ENCODE measurements at regions not wholly inside any gene's neighbourhood (a gene's known extent, or its start where the extent isn't known, plus 50 kb on each side); places are given as distances from the start of the nearest gene placed in this dataset.
"Not testable (repeated sequence)": the region's sequence is repeated elsewhere in the genome, so short reads cannot be mapped to it uniquely, and the experiment has no call there.

DNA sequence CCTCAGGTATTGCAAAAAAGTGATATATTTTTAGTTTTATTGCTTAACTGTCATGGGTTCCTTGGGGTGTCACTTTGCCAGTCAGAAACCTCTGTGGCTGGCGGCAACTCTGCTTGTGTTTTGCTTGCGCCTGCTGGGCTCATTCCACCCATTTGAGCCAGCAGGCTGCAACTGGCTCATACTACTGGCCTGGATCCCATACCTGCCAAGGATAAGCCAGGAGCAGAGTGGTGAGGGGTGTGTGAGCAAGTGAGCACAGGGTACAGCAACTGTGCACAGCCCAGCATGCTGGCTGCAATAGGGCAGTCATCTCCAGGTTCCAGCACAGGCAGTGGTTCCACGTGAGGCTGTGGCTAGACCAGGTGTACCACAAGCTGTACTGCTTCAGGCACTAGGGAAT is 687.5 kb downstream of the NYAP2 start:
- Mint-ChIP-seq H3K4me3 (no peak overlapping the region), H3K27ac (no peak overlapping the region), H3K36me3 (ENCODE audit: low read depth) (no peaks in the 10 kb centered on the region), H3K9me3 (no peaks in the 10 kb centered on the region), H3K4me1 (no peaks in the 10 kb centered on the region), H3K27me3 (no peaks in the 10 kb centered on the region)
- ChIA-PET POLR2A (no interaction called here), CTCF (no interaction called here)
- no peak for DNase-seq

GRCh38 chr2:226086190-226086589 is 686.7 kb downstream of the NYAP2 start:
- ChIA-PET POLR2A (no interaction called here), CTCF (no interaction called here)
- no peaks in the 10 kb centered on the region for H3K9me3 Mint-ChIP-seq
- no peak overlapping the region for H3K27ac Mint-ChIP-seq
- H3K27me3 Mint-ChIP-seq = no peaks in the 10 kb centered on the region
- no peaks in the 10 kb centered on the region for H3K4me1 Mint-ChIP-seq
- H3K36me3 Mint-ChIP-seq (ENCODE audit: low read depth) = no peaks in the 10 kb centered on the region
- DNase-seq = no peak
- H3K4me3 Mint-ChIP-seq = no peak overlapping the region

GRCh38 chr2:226085425-226085824 is 685.9 kb downstream of the NYAP2 start:
- DNase-seq; H3K4me1 Mint-ChIP-seq; POLR2A ChIA-PET; CTCF ChIA-PET; H3K27ac Mint-ChIP-seq; H3K4me3 Mint-ChIP-seq; H3K36me3 Mint-ChIP-seq (ENCODE audit: low read depth); H3K27me3 Mint-ChIP-seq; H3K9me3 Mint-ChIP-seq: not testable (repeated sequence)

GRCh38 chr2:226080334-226080733 is 680.8 kb downstream of the NYAP2 start:
- ChIA-PET CTCF (no interaction called here), POLR2A (no interaction called here)
- Mint-ChIP-seq H3K4me1 (no peaks in the 10 kb centered on the region), H3K4me3 (no peak overlapping the region), H3K36me3 (ENCODE audit: low read depth) (no peaks in the 10 kb centered on the region), H3K27ac (no peak overlapping the region), H3K9me3 (no peaks in the 10 kb centered on the region), H3K27me3 (no peaks in the 10 kb centered on the region)
- no peak for DNase-seq

DNA sequence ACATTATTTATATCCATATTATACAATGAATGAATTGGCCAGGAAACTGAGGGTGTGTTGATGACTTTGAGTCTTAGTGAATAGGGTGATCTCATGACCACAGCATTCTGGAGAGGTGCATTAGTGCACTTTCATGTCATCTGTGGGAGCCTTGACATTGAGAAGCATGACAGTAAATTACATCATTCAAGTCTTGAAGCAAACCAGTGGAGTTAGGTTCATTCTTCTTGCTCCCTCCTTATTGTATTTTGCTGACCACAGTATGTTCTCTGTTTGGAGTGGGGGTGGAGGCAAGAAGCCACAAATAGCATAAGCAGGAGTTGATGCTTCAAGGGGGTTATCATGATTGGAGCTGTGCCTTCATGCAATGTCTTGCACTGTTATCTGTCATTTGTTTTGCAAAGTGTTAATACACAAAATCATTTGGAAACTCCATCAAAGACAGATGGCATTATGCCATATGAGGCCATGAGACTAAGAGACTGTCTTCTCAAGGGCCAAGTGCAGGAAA is 680.2 kb downstream of the NYAP2 start:
- no peaks in the 10 kb centered on the region for H3K4me1 Mint-ChIP-seq
- no peaks in the 10 kb centered on the region for H3K36me3 Mint-ChIP-seq (ENCODE audit: low read depth)
- H3K4me3 Mint-ChIP-seq = no peak overlapping the region
- POLR2A ChIA-PET = no interaction called here
- DNase-seq = no peak
- H3K27me3 Mint-ChIP-seq = no peaks in the 10 kb centered on the region
- CTCF ChIA-PET = no interaction called here
- H3K9me3 Mint-ChIP-seq = no peaks in the 10 kb centered on the region
- no peak overlapping the region for H3K27ac Mint-ChIP-seq

- POLR2A ChIA-PET = no interaction called here
- H3K27me3 Mint-ChIP-seq = no peaks in the 10 kb centered on the region
Measured at GRCh38 chr2:226079196-226079595, 679.7 kb downstream of the NYAP2 start.

DNA sequence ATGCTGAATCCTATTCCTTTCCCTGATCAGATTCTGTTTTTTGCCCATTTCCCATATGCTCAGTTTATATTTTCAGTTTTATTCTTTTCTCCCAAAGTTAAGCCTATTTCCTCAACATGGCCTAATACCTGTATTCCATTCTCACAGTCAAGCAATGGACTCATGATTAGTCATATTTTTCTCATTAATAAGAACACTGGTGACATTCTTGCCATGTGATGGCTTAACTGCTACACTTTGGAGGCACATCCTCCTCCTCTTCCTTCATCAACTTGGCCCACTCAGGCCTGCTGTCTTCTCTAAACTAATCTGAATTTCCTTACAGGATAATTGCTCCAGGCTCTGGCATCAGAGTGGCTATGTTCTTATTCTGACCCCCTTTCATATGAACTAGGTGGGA is 679.2 kb downstream of the NYAP2 start:
- Mint-ChIP-seq H3K9me3 (no peaks in the 10 kb centered on the region), H3K36me3 (ENCODE audit: low read depth) (no peaks in the 10 kb centered on the region), H3K4me1 (no peaks in the 10 kb centered on the region), H3K4me3 (no peak overlapping the region), H3K27ac (no peak overlapping the region), H3K27me3 (no peaks in the 10 kb centered on the region)
- ChIA-PET CTCF (no interaction called here), POLR2A (no interaction called here)
- no peak for DNase-seq

More at GRCh38 chr2:226079196-226079595, 679.7 kb downstream of the NYAP2 start:
- Mint-ChIP-seq H3K4me3 (no peak overlapping the region), H3K27ac (no peak overlapping the region), H3K9me3 (no peaks in the 10 kb centered on the region), H3K36me3 (ENCODE audit: low read depth) (no peaks in the 10 kb centered on the region), H3K4me1 (no peaks in the 10 kb centered on the region)
- CTCF ChIA-PET = no interaction called here
- no peak for DNase-seq

DNA sequence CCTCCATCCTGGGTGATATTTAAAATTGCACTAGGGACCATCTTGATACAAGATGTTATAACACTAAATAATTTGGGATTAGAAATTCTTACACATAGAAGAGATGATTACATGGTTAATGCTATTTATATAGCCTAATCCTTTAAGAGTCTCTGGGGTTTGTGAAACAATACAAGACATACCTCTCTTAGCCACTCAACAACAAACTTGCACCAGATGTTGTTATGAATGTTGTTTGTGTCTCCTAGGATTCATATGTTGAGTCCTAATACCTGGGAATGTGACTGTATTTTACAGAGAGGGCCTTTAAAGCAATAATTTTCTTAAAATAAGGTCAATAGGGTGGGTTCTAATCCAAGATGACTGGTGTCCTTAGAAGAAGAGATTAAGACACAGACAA is 678.3 kb downstream of the NYAP2 start:
- CTCF ChIA-PET = no interaction called here
- Mint-ChIP-seq H3K4me3 (no peak overlapping the region), H3K27ac (no peak overlapping the region), H3K4me1 (no peaks in the 10 kb centered on the region), H3K27me3 (no peaks in the 10 kb centered on the region), H3K9me3 (no peaks in the 10 kb centered on the region), H3K36me3 (ENCODE audit: low read depth) (no peaks in the 10 kb centered on the region)
- DNase-seq = no peak
- POLR2A ChIA-PET = no interaction called here

GRCh38 chr2:226077031-226077430 is 677.5 kb downstream of the NYAP2 start:
- Mint-ChIP-seq H3K27me3 (no peaks in the 10 kb centered on the region), H3K9me3 (no peaks in the 10 kb centered on the region), H3K36me3 (ENCODE audit: low read depth) (no peaks in the 10 kb centered on the region), H3K4me1 (no peaks in the 10 kb centered on the region), H3K4me3 (no peak overlapping the region), H3K27ac (no peak overlapping the region)
- CTCF ChIA-PET = no interaction called here
- no peak for DNase-seq
- POLR2A ChIA-PET = no interaction called here

DNA sequence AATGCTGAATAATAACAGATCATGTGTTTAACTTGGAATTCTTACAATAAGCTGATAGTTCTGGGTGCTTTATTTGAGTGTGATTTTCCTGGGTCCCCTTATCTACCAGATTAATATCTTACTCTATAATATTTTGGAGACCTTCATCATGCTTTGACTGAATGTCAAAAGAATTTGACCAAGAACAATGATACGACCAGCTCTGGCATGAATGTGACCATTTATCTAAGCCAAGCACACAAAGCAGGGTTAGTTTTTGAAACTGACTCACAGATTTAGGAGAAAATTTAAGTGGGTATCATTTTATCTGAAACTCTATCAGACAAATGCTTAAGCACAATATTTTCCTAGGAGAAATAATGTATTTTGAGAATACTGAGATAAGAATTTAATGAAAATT is 677.0 kb downstream of the NYAP2 start:
- ChIA-PET CTCF (no interaction called here), POLR2A (no interaction called here)
- H3K27me3 Mint-ChIP-seq = no peaks in the 10 kb centered on the region
- no peaks in the 10 kb centered on the region for H3K36me3 Mint-ChIP-seq (ENCODE audit: low read depth)
- H3K9me3 Mint-ChIP-seq = no peaks in the 10 kb centered on the region
- no peaks in the 10 kb centered on the region for H3K4me1 Mint-ChIP-seq
- H3K4me3 Mint-ChIP-seq = no peak overlapping the region
- DNase-seq = no peak
- no peak overlapping the region for H3K27ac Mint-ChIP-seq

- DNase-seq = no peak
- Mint-ChIP-seq H3K4me3 (no peak overlapping the region), H3K36me3 (ENCODE audit: low read depth) (no peaks in the 10 kb centered on the region), H3K27me3 (no peaks in the 10 kb centered on the region), H3K4me1 (no peaks in the 10 kb centered on the region), H3K9me3 (no peaks in the 10 kb centered on the region), H3K27ac (no peak overlapping the region)
- ChIA-PET CTCF (no interaction called here), POLR2A (no interaction called here)
Measured at GRCh38 chr2:226074391-226074790, 674.9 kb downstream of the NYAP2 start.

GRCh38 chr2:226073496-226074160 is 674.1 kb downstream of the NYAP2 start:
- no peak overlapping the region for H3K4me3 Mint-ChIP-seq
- ChIA-PET CTCF (no interaction called here), POLR2A (no interaction called here)
- H3K27ac Mint-ChIP-seq = no peak overlapping the region
- no peaks in the 10 kb centered on the region for H3K9me3 Mint-ChIP-seq
- no peak for DNase-seq
- no peaks in the 10 kb centered on the region for H3K27me3 Mint-ChIP-seq
- H3K36me3 Mint-ChIP-seq (ENCODE audit: low read depth) = no peaks in the 10 kb centered on the region
- no peaks in the 10 kb centered on the region for H3K4me1 Mint-ChIP-seq

DNA sequence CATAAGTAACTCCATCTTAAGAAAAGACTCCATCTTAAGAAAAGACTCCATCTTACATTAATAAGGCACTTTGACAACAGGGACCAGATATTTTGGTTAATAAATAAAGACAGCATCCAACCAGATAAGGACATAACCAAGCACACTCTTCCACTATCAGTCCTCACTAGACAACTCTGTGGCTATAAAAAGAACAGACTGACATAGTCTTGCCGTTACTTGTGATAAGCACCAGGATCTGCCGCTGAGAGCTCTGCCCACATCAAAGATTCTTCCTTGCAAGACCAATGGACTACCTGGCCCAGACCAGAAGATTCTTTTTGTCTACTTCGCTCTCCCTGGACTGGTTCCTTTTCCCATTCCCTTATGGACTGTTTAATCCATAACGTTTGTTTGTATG is 667.4 kb downstream of the NYAP2 start:
- CTCF ChIA-PET = no interaction called here
- POLR2A ChIA-PET = no interaction called here
- H3K36me3 Mint-ChIP-seq (ENCODE audit: low read depth) = no peaks in the 10 kb centered on the region

GRCh38 chr2:226066391-226066790 is 666.9 kb downstream of the NYAP2 start:
- Mint-ChIP-seq H3K36me3 (ENCODE audit: low read depth) (no peaks in the 10 kb centered on the region), H3K4me3 (no peak overlapping the region), H3K4me1 (no peaks in the 10 kb centered on the region), H3K9me3 (no peaks in the 10 kb centered on the region), H3K27ac (no peak overlapping the region), H3K27me3 (no peaks in the 10 kb centered on the region)
- CTCF ChIA-PET = no interaction called here
- no peak for DNase-seq
- POLR2A ChIA-PET = no interaction called here

More for the DNA sequence above, 667.4 kb downstream of the NYAP2 start:
- H3K4me3 Mint-ChIP-seq = no peak overlapping the region
- H3K9me3 Mint-ChIP-seq = no peaks in the 10 kb centered on the region
- no peak for DNase-seq
- H3K27ac Mint-ChIP-seq = no peak overlapping the region
- no peaks in the 10 kb centered on the region for H3K27me3 Mint-ChIP-seq
- H3K4me1 Mint-ChIP-seq = no peaks in the 10 kb centered on the region

Data from activated CD4-positive, alpha-beta T cell treated with anti-CD3 and anti-CD28 coated beads, Interleukin-2, amount 10 ng/mL, durations not matched to agents 7 days and 5 days (primary cell).